ENCODE measurements at regions not wholly inside any gene's neighbourhood (a gene's known extent, or its start where the extent isn't known, plus 50 kb on each side); places are given as distances from the start of the nearest gene placed in this dataset.

DNA sequence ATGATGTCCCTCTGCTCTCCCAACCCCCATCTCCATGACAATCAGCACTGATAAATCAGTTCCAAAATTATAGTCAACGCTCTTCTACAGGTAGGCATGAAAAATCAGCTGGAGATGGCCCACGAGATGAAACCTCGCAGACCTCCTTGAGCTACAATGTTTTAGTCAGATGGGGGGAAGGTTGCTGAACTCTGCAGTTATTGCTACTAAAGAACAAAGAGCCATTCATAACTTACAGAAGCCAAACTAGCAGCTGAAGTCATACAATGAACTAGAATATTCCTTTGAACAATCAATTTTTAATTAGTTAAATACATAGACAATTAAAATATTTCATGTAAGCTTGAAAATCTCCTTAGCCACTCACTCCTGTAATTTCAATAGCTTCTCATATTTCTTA is 179.2 kb downstream of the NHLRC3 start:
- TF ChIP-seq POLR2AphosphoS5 (IDR thresholded peaks at IDR 0.05; ENCODE audit: low read depth): no peak
- TF ChIP-seq SPI1 (IDR thresholded peaks at IDR 0.05; ENCODE audit: borderline replicate concordance, low read depth): no peak
- TF ChIP-seq, protein P1, sequence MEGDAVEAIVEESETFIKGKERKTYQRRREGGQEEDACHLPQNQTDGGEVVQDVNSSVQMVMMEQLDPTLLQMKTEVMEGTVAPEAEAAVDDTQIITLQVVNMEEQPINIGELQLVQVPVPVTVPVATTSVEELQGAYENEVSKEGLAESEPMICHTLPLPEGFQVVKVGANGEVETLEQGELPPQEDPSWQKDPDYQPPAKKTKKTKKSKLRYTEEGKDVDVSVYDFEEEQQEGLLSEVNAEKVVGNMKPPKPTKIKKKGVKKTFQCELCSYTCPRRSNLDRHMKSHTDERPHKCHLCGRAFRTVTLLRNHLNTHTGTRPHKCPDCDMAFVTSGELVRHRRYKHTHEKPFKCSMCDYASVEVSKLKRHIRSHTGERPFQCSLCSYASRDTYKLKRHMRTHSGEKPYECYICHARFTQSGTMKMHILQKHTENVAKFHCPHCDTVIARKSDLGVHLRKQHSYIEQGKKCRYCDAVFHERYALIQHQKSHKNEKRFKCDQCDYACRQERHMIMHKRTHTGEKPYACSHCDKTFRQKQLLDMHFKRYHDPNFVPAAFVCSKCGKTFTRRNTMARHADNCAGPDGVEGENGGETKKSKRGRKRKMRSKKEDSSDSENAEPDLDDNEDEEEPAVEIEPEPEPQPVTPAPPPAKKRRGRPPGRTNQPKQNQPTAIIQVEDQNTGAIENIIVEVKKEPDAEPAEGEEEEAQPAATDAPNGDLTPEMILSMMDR (IDR thresholded peaks at IDR 0.05; ENCODE audit: insufficient read depth, low read length): no peak
- no peak for TF ChIP-seq REST (IDR thresholded peaks at IDR 0.05; ENCODE audit: insufficient replicate concordance, low read depth)
- TF ChIP-seq GABPA (IDR thresholded peaks at IDR 0.05; ENCODE audit: low read depth): no peak
- no peak for DNase-seq (ENCODE audit: low read depth in 1 of 2, low spot score in 1 of 2)
- no peak overlapping the region for H3K4me3 ChIP-seq (replicated peaks; ENCODE audit: insufficient read depth, low read length)
- H3K27ac ChIP-seq (replicated peaks): no peak overlapping the region
- H3K27me3 ChIP-seq (ENCODE audit: insufficient read depth, poor library complexity, severe bottlenecking): no peaks in the 10 kb centered on the region

- DNase-seq (ENCODE audit: low read depth in 1 of 2, low spot score in 1 of 2): no peak
- Histone ChIP-seq H3K4me3 (replicated peaks; ENCODE audit: insufficient read depth, low read length) (no peak overlapping the region), H3K27me3 (ENCODE audit: insufficient read depth, poor library complexity, severe bottlenecking) (no peaks in the 10 kb centered on the region), H3K27ac (replicated peaks) (no peak overlapping the region)
- no peak for TF ChIP-seq POLR2AphosphoS5 (IDR thresholded peaks at IDR 0.05; ENCODE audit: low read depth)
- no peak for TF ChIP-seq REST (IDR thresholded peaks at IDR 0.05; ENCODE audit: insufficient replicate concordance, low read depth)
- no peak for TF ChIP-seq GABPA (IDR thresholded peaks at IDR 0.05; ENCODE audit: low read depth)
- no peak for TF ChIP-seq SPI1 (IDR thresholded peaks at IDR 0.05; ENCODE audit: borderline replicate concordance, low read depth)
- TF ChIP-seq, protein P1 (IDR thresholded peaks at IDR 0.05; ENCODE audit: insufficient read depth, low read length): no peak
Observed at GRCh38 chr13:39224671-39225240, 186.5 kb downstream of the NHLRC3 start.

DNA sequence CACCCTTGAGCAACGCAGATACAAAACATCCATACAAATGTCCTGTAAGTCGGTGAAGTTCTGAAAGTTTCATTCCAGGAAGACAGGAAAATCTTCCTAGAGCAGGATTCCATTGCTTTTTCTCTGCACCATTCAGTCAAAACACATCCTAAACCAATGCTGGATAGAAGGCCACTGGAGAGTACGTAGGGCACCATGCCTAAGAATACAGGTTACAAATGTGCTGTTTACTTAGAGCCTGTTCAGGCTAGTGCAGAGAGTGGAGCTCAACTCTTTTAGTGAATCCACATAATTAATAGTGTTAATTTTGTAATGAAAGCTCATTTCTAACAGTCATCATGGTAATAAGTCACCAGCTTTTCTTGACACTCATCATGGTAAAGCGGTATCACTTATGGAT is 187.6 kb downstream of the NHLRC3 start:
- Histone ChIP-seq H3K27me3 (ENCODE audit: insufficient read depth, poor library complexity, severe bottlenecking) (no peaks in the 10 kb centered on the region), H3K4me3 (replicated peaks; ENCODE audit: insufficient read depth, low read length) (no peak overlapping the region), H3K27ac (replicated peaks) (no peak overlapping the region)
- no peak for DNase-seq (ENCODE audit: low read depth in 1 of 2, low spot score in 1 of 2)
- TF ChIP-seq POLR2AphosphoS5 (IDR thresholded peaks at IDR 0.05; ENCODE audit: low read depth) (no peak), GABPA (IDR thresholded peaks at IDR 0.05; ENCODE audit: low read depth) (no peak)
- TF ChIP-seq, protein P1 (IDR thresholded peaks at IDR 0.05; ENCODE audit: insufficient read depth, low read length): no peak

DNA sequence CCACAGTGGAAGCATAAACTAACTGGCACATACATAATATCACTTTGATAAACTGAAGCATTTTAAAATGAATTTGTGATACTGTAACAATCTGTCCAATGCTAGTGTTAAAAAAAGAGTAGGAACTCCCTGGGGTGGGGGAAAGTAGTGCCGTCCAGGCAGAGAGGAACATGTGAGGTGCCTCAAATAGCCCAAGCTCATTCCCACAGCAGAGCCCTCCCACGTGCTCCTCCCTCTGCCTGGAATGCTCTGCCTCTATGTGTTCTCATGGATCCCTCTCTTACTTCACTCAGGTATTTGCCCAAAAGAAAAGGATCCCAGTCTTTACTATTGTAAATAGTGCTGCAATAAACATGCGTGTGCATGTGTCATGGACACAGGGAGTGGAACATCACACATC is 188.1 kb downstream of the NHLRC3 start:
- H3K4me3 ChIP-seq (replicated peaks; ENCODE audit: insufficient read depth, low read length): no peak overlapping the region
- TF ChIP-seq SPI1 (IDR thresholded peaks at IDR 0.05; ENCODE audit: borderline replicate concordance, low read depth) (no peak), REST (IDR thresholded peaks at IDR 0.05; ENCODE audit: insufficient replicate concordance, low read depth) (no peak), GABPA (IDR thresholded peaks at IDR 0.05; ENCODE audit: low read depth) (no peak), POLR2AphosphoS5 (IDR thresholded peaks at IDR 0.05; ENCODE audit: low read depth) (no peak)
- TF ChIP-seq, protein P1 (IDR thresholded peaks at IDR 0.05; ENCODE audit: insufficient read depth, low read length): no peak
- H3K27ac ChIP-seq (replicated peaks): no peak overlapping the region
- no peak for DNase-seq (ENCODE audit: low read depth in 1 of 2, low spot score in 1 of 2)
- H3K27me3 ChIP-seq (ENCODE audit: insufficient read depth, poor library complexity, severe bottlenecking): no peaks in the 10 kb centered on the region
